ENCODE measurements at regions not wholly inside any gene's neighbourhood (a gene's known extent, or its start where the extent isn't known, plus 50 kb on each side); places are given as distances from the start of the nearest gene placed in this dataset.

DNA sequence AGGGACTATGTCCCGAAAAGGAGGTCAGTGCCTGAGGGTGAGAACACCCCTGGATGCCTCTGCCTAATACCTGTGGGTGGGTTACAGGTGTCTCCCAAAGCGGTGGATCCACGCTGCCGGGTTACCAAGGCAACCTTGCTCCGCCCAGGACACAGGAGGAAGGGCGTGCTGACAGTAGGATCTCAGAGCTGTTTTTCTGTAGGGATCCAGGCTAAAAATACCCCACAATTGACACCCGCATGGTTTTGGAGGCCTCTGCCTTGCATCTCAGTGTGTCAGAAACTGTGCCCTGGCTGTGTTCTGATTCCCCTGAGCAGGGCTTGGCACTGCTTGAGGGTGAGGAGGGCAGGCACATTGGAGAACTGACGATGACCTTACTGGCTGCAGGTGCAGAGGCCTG lies 118.0 kb downstream of the IER5 start:
- POLR2A ChIA-PET (ENCODE audit: unreplicated experiment) = no interaction called here
- no peak overlapping the region for H3K23ac ChIP-seq (ENCODE audit: low read depth, low read length)
- no peak overlapping the region for H3K4me3 ChIP-seq (ENCODE audit: insufficient read depth, low read depth, low read length)
- H4K8ac ChIP-seq (ENCODE audit: low read depth in 2 of 2, low read length in 2 of 2) = no peak overlapping the region
- no peak overlapping the region for H2BK15ac ChIP-seq (ENCODE audit: low read depth, low read length)
- H3K4ac ChIP-seq (ENCODE audit: low read depth, low read length) = no peak overlapping the region
- CTCF ChIA-PET = no interaction called here
- H4K5ac ChIP-seq (ENCODE audit: low read depth, low read length) = no peak overlapping the region
- no peak overlapping the region for H3K4me2 ChIP-seq (ENCODE audit: low read depth, low read length)
- no peak overlapping the region for H4K91ac ChIP-seq (ENCODE audit: insufficient read depth, low read depth, low read length)
- H4K20me1 ChIP-seq (ENCODE audit: insufficient read depth, low read length) = no peaks in the 10 kb centered on the region
- H2BK120ac ChIP-seq (ENCODE audit: low read depth, low read length) = no peak overlapping the region
- ATAC-seq (ENCODE audit: low read depth) = no peak
- peak overlapping the region; percentile 55 for H2AK9ac ChIP-seq (replicated peaks; ENCODE audit: low read depth, low read length, poor library complexity)
- H3K9ac ChIP-seq (ENCODE audit: low read depth, low read length) = no peak overlapping the region
- WGBS, 2 experiments (ENCODE audit: extremely low coverage in 2 of 2, insufficient read length in 1 of 2) = 61% methylated on average over 2 of the region's 8 CpGs; no CpG with 5 or more reads in 1 of the 2 experiments
- no peaks in the 10 kb centered on the region for H3K4me1 ChIP-seq (ENCODE audit: control insufficient read depth, insufficient read depth, low read length)
- no peak overlapping the region for H3K14ac ChIP-seq (replicated peaks; ENCODE audit: low read depth, low read length)
- no peak for TF ChIP-seq MAFK (IDR thresholded peaks at IDR 0.05; ENCODE audit: low read depth, low read length)
- TF ChIP-seq, protein P1, sequence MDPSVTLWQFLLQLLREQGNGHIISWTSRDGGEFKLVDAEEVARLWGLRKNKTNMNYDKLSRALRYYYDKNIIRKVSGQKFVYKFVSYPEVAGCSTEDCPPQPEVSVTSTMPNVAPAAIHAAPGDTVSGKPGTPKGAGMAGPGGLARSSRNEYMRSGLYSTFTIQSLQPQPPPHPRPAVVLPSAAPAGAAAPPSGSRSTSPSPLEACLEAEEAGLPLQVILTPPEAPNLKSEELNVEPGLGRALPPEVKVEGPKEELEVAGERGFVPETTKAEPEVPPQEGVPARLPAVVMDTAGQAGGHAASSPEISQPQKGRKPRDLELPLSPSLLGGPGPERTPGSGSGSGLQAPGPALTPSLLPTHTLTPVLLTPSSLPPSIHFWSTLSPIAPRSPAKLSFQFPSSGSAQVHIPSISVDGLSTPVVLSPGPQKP (IDR thresholded peaks at IDR 0.05; ENCODE audit: borderline replicate concordance, low read depth, low read length) = no peak
- no peak overlapping the region for H3K18ac ChIP-seq (ENCODE audit: low read depth, low read length)
- H2BK20ac ChIP-seq (ENCODE audit: low read depth, low read length) = no peak overlapping the region
- no peak overlapping the region for H3K27ac ChIP-seq (ENCODE audit: insufficient read depth, low read length)
- no peaks in the 10 kb centered on the region for H3K9me1 ChIP-seq (ENCODE audit: insufficient read depth, low read length)
- no TSS peak for BruUV-seq (replicated peaks)
- intact Hi-C loops (cut with micrococcal nuclease) (no loop called here), dilution Hi-C loops (cut with HindIII; ENCODE audit: low sequenced_read_pairs, unreplicated experiment) (loop anchor here (25.0 kb wide), 1 partner anchor 206 kb away; no protein-coding TSS in a partner anchor), in situ Hi-C loops (cut with MboI; ENCODE audit: low sequenced_read_pairs) (loop anchor here (25.0 kb wide), 1 partner anchor 856 kb away; the partner anchor contains the start of gene ZNF648)
- H3K56ac ChIP-seq (ENCODE audit: extremely low read depth, insufficient read depth, low read length) = no peak overlapping the region
- H3K27me3 ChIP-seq (ENCODE audit: control insufficient read depth, insufficient read depth, low read length) = peaks cover 30% of the 10 kb centered on the region
- no peak overlapping the region for H2BK5ac ChIP-seq (ENCODE audit: low read depth, low read length, poor library complexity, severe bottlenecking)
- H2AK5ac ChIP-seq (ENCODE audit: low read depth, low read length) = no peak overlapping the region
- H3K36me3 ChIP-seq (ENCODE audit: control insufficient read depth, insufficient read depth, low read length) = no peaks in the 10 kb centered on the region
- H3K79me1 ChIP-seq (ENCODE audit: low read depth in 1 of 2, low read length in 2 of 2) = no peaks in the 10 kb centered on the region
- no peaks in the 10 kb centered on the region for H3K9me3 ChIP-seq (ENCODE audit: control insufficient read depth, insufficient read depth, low read length)
- DNase-seq = no peak
- H2AFZ ChIP-seq (replicated peaks; ENCODE audit: low read length, poor library complexity) = peak overlapping the region; percentile 62

Measured in IMR-90 (cell line).